ENCODE measurements at regions not wholly inside any gene's neighbourhood (a gene's known extent, or its start where the extent isn't known, plus 50 kb on each side); places are given as distances from the start of the nearest gene placed in this dataset.

- no peak for DNase-seq
Observed at GRCh38 chr13:36553491-36553890, 120.3 kb upstream of the SERTM1 start.

- DNase-seq: no peak
Observed at GRCh38 chr13:36555151-36555986, 118.5 kb upstream of the SERTM1 start.

GRCh38 chr13:36559375-36559774 lies 114.4 kb upstream of the SERTM1 start:
- DNase-seq: no peak

- DNase-seq: no peak
Observed at GRCh38 chr13:36567485-36567884, 106.3 kb upstream of the SERTM1 start.

GRCh38 chr13:36570489-36570888 lies 103.3 kb upstream of the SERTM1 start:
- DNase-seq: no peak

- DNase-seq: no peak
Observed at GRCh38 chr13:36571444-36571843, 102.4 kb upstream of the SERTM1 start.

- DNase-seq: no peak
Observed at GRCh38 chr13:36582977-36583376, 90.8 kb upstream of the SERTM1 start.

- DNase-seq: no peak
Observed at GRCh38 chr13:36599641-36600040, 74.2 kb upstream of the SERTM1 start.

GRCh38 chr13:36601186-36601585 lies 72.6 kb upstream of the SERTM1 start:
- no peak for DNase-seq

GRCh38 chr13:36606060-36606459 lies 67.8 kb upstream of the SERTM1 start:
- no peak for DNase-seq

GRCh38 chr13:36608474-36608873 lies 65.3 kb upstream of the SERTM1 start:
- DNase-seq: no peak

GRCh38 chr13:36612230-36612629 lies 61.6 kb upstream of the SERTM1 start:
- DNase-seq: no peak

GRCh38 chr13:36616706-36617105 lies 57.1 kb upstream of the SERTM1 start:
- no peak for DNase-seq

- no peak for DNase-seq
Observed at GRCh38 chr13:36619535-36619934, 54.3 kb upstream of the SERTM1 start.

All from NCI-H226 (cell line).